ENCODE measurements at regions not wholly inside any gene's neighbourhood (a gene's known extent, or its start where the extent isn't known, plus 50 kb on each side); places are given as distances from the start of the nearest gene placed in this dataset.

- no peak overlapping the region for H3K4me3 ChIP-seq (ENCODE audit: low read depth, low read length)
- DNase-seq (ENCODE audit: low read depth): no peak
- TF ChIP-seq, protein P1, sequence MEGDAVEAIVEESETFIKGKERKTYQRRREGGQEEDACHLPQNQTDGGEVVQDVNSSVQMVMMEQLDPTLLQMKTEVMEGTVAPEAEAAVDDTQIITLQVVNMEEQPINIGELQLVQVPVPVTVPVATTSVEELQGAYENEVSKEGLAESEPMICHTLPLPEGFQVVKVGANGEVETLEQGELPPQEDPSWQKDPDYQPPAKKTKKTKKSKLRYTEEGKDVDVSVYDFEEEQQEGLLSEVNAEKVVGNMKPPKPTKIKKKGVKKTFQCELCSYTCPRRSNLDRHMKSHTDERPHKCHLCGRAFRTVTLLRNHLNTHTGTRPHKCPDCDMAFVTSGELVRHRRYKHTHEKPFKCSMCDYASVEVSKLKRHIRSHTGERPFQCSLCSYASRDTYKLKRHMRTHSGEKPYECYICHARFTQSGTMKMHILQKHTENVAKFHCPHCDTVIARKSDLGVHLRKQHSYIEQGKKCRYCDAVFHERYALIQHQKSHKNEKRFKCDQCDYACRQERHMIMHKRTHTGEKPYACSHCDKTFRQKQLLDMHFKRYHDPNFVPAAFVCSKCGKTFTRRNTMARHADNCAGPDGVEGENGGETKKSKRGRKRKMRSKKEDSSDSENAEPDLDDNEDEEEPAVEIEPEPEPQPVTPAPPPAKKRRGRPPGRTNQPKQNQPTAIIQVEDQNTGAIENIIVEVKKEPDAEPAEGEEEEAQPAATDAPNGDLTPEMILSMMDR (IDR thresholded peaks at IDR 0.05; ENCODE audit: insufficient read depth, low read depth, low read length): no peak
Measured at GRCh38 chr16:7140899-7141298, 191.7 kb upstream of the RBFOX1 start.

- no peak for DNase-seq (ENCODE audit: low read depth)
- TF ChIP-seq, protein P1 (IDR thresholded peaks at IDR 0.05; ENCODE audit: insufficient read depth, low read depth, low read length): no peak
- H3K4me3 ChIP-seq (ENCODE audit: low read depth, low read length): no peak overlapping the region
Measured at GRCh38 chr16:7137560-7138330, 194.9 kb upstream of the RBFOX1 start.

- no peak overlapping the region for H3K4me3 ChIP-seq (ENCODE audit: low read depth, low read length)
- TF ChIP-seq, protein P1 (IDR thresholded peaks at IDR 0.05; ENCODE audit: insufficient read depth, low read depth, low read length): no peak
- DNase-seq (ENCODE audit: low read depth): no peak
Measured at GRCh38 chr16:7132465-7132864, 200.2 kb upstream of the RBFOX1 start.

GRCh38 chr16:7124701-7125100 lies 207.9 kb upstream of the RBFOX1 start:
- no peak for DNase-seq (ENCODE audit: low read depth)
- no peak overlapping the region for H3K4me3 ChIP-seq (ENCODE audit: low read depth, low read length)
- TF ChIP-seq, protein P1 (IDR thresholded peaks at IDR 0.05; ENCODE audit: insufficient read depth, low read depth, low read length): no peak

GRCh38 chr16:7124242-7124641 lies 208.4 kb upstream of the RBFOX1 start:
- DNase-seq (ENCODE audit: low read depth): no peak
- TF ChIP-seq, protein P1 (IDR thresholded peaks at IDR 0.05; ENCODE audit: insufficient read depth, low read depth, low read length): no peak
- H3K4me3 ChIP-seq (ENCODE audit: low read depth, low read length): no peak overlapping the region

DNA sequence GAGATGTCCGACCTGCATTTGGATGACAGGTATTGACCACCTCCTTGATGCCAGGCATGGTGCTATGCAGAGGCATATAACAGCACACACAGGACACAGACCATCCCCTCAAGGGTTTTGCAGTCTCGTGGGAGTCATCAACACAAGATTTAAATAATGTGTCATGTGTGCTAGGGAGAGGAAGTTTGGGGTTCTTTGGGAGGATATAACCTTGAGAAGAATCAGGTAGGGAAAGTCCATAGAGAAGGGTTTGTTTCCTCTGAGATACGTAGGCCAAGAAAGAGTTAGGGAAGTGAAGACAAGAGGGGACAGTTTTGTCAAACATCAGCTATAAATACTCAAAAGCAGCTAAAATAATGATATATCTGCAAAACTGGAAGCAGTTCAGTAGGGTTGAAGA lies 215.9 kb upstream of the RBFOX1 start:
- H3K4me3 ChIP-seq (ENCODE audit: low read depth, low read length): no peak overlapping the region
- DNase-seq (ENCODE audit: low read depth): no peak
- TF ChIP-seq, protein P1 (IDR thresholded peaks at IDR 0.05; ENCODE audit: insufficient read depth, low read depth, low read length): no peak

- TF ChIP-seq, protein P1 (IDR thresholded peaks at IDR 0.05; ENCODE audit: insufficient read depth, low read depth, low read length): no peak
- H3K4me3 ChIP-seq (ENCODE audit: low read depth, low read length): no peak overlapping the region
Measured at GRCh38 chr16:7115898-7116297, 216.7 kb upstream of the RBFOX1 start.

More at GRCh38 chr16:7115898-7116297, 216.7 kb upstream of the RBFOX1 start:
- no peak for DNase-seq (ENCODE audit: low read depth)

Data from fibroblast of villous mesenchyme (primary cell).